ENCODE measurements at regions not wholly inside any gene's neighbourhood (a gene's known extent, or its start where the extent isn't known, plus 50 kb on each side); places are given as distances from the start of the nearest gene placed in this dataset.

DNA sequence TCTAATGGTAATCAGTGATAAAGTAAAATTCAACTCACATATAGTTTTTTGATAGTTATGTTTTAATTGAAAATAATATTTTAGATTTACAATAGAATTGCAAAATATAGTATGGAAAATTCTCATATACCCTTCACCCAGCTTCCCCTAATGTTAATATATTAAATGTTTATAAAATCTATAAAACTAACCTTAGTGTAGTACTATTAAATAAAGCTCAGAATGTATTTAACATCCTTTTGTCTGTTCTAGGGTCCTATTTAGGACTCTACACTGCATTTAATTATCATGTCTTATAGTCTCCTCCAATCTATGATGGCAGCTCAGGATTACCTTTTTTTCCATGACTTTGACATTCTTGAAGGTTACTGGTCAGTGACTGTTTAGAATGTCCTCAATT is 389.2 kb downstream of the LMX1A start:
- no peak overlapping the region for H3K4me3 ChIP-seq (ENCODE audit: insufficient read depth, low read depth, low read length)
- TF ChIP-seq CTCF (conservative IDR thresholded peaks at IDR 0.05; ENCODE audit: low read depth, low read length) (no peak), SMC3 (IDR thresholded peaks at IDR 0.05; ENCODE audit: low read depth, low read length) (no peak)
- TF ChIP-seq, protein P1, sequence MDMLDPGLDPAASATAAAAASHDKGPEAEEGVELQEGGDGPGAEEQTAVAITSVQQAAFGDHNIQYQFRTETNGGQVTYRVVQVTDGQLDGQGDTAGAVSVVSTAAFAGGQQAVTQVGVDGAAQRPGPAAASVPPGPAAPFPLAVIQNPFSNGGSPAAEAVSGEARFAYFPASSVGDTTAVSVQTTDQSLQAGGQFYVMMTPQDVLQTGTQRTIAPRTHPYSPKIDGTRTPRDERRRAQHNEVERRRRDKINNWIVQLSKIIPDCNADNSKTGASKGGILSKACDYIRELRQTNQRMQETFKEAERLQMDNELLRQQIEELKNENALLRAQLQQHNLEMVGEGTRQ (IDR thresholded peaks at IDR 0.05; ENCODE audit: low read depth, low read length) = no peak

More for the DNA sequence above, 389.2 kb downstream of the LMX1A start:
- CTCF ChIA-PET = no interaction called here
- Histone ChIP-seq H3K23ac (ENCODE audit: low read depth, low read length) (no peak overlapping the region), H3K4me2 (ENCODE audit: low read depth, low read length) (no peak overlapping the region), H2BK15ac (ENCODE audit: low read depth, low read length) (no peak overlapping the region), H3K9me3 (ENCODE audit: control insufficient read depth, insufficient read depth, low read length) (no peaks in the 10 kb centered on the region), H2BK20ac (ENCODE audit: low read depth, low read length) (no peak overlapping the region), H3K4ac (ENCODE audit: low read depth, low read length) (no peak overlapping the region), H4K91ac (ENCODE audit: insufficient read depth, low read depth, low read length) (no peak overlapping the region), H2BK5ac (ENCODE audit: low read depth, low read length, poor library complexity, severe bottlenecking) (no peak overlapping the region), H3K36me3 (ENCODE audit: control insufficient read depth, insufficient read depth, low read length) (no peaks in the 10 kb centered on the region), H2BK120ac (ENCODE audit: low read depth, low read length) (no peak overlapping the region), H2AFZ (replicated peaks; ENCODE audit: low read length, poor library complexity) (no peak overlapping the region), H3K27me3 (ENCODE audit: control insufficient read depth, insufficient read depth, low read length) (no peaks in the 10 kb centered on the region), H3K9ac (ENCODE audit: low read depth, low read length) (no peak overlapping the region), H3K18ac (ENCODE audit: low read depth, low read length) (no peak overlapping the region), H3K9me1 (ENCODE audit: insufficient read depth, low read length) (no peaks in the 10 kb centered on the region), H2AK9ac (replicated peaks; ENCODE audit: low read depth, low read length, poor library complexity) (no peak overlapping the region), H4K20me1 (ENCODE audit: insufficient read depth, low read length) (no peaks in the 10 kb centered on the region), H3K27ac (ENCODE audit: insufficient read depth, low read length) (no peak overlapping the region), H3K4me1 (ENCODE audit: control insufficient read depth, insufficient read depth, low read length) (no peaks in the 10 kb centered on the region), H4K8ac (ENCODE audit: low read depth in 2 of 2, low read length in 2 of 2) (no peak overlapping the region), H3K79me1 (ENCODE audit: low read depth in 1 of 2, low read length in 2 of 2) (no peaks in the 10 kb centered on the region), H4K5ac (ENCODE audit: low read depth, low read length) (no peak overlapping the region), H3K14ac (replicated peaks; ENCODE audit: low read depth, low read length) (no peak overlapping the region), H3K56ac (ENCODE audit: extremely low read depth, insufficient read depth, low read length) (no peak overlapping the region), H2AK5ac (ENCODE audit: low read depth, low read length) (no peak overlapping the region)
- DNase-seq (no peak), ATAC-seq (ENCODE audit: low read depth) (no peak)
- BruUV-seq (replicated peaks) = no TSS peak
- POLR2A ChIA-PET (ENCODE audit: unreplicated experiment) = no interaction called here
- intact Hi-C loops (cut with micrococcal nuclease) = no loop called here
- dilution Hi-C loops (cut with HindIII; ENCODE audit: low sequenced_read_pairs, unreplicated experiment) = no loop called here
- in situ Hi-C loops (cut with MboI; ENCODE audit: low sequenced_read_pairs) = no loop called here

All from IMR-90 (cell line).